Activated T-cell treated with anti-CD3 and anti-CD28 coated beads, Interleukin-2, amount 50 U/mL, for 48 hours (primary cell): ENCODE measurements at regions not wholly inside any gene's neighbourhood (a gene's known extent, or its start where the extent isn't known, plus 50 kb on each side); places are given as distances from the start of the nearest gene placed in this dataset.

Experiments used
- DNase-seq, 2 experiments: peaks; one replicate each; pipeline ENCODE4 v3.0.0-alpha.2; 2020

- no peak for DNase-seq
These were observed 514.9 kb upstream of the GOT2 start for GRCh38 chr16:59249011-59249410.

- no peak for DNase-seq
These were observed 508.4 kb upstream of the GOT2 start for GRCh38 chr16:59242556-59242955.

GRCh38 chr16:59238246-59238645 lies 504.1 kb upstream of the GOT2 start:
- DNase-seq, result no peak

- DNase-seq, result no peak
These were observed 502.8 kb upstream of the GOT2 start for GRCh38 chr16:59236804-59237458.

- no peak for DNase-seq
These were observed 490.3 kb upstream of the GOT2 start for GRCh38 chr16:59224401-59224800.

- DNase-seq, result no peak
These were observed 485.9 kb upstream of the GOT2 start for GRCh38 chr16:59220011-59220410.

GRCh38 chr16:59216291-59216690 lies 482.2 kb upstream of the GOT2 start:
- no peak for DNase-seq

GRCh38 chr16:59214455-59214854 lies 480.3 kb upstream of the GOT2 start:
- DNase-seq, result no peak

GRCh38 chr16:59213952-59214351 lies 479.8 kb upstream of the GOT2 start:
- no peak for DNase-seq

- no peak for DNase-seq
These were observed 478.4 kb upstream of the GOT2 start for GRCh38 chr16:59212492-59213024.

- no peak for DNase-seq
These were observed 476.9 kb upstream of the GOT2 start for GRCh38 chr16:59210955-59211541.

GRCh38 chr16:59205403-59205802 lies 471.3 kb upstream of the GOT2 start:
- DNase-seq, result no peak

GRCh38 chr16:59204589-59204988 lies 470.5 kb upstream of the GOT2 start:
- DNase-seq, result no peak

- no peak for DNase-seq
These were observed 468.2 kb upstream of the GOT2 start for GRCh38 chr16:59202233-59202862.

- DNase-seq, result no peak
These were observed 467.7 kb upstream of the GOT2 start for GRCh38 chr16:59201821-59202220.

GRCh38 chr16:59201160-59201559 lies 467.0 kb upstream of the GOT2 start:
- DNase-seq, result no peak

- DNase-seq, result no peak
These were observed 464.4 kb upstream of the GOT2 start for GRCh38 chr16:59198487-59198886.

GRCh38 chr16:59195242-59195641 lies 461.1 kb upstream of the GOT2 start:
- no peak for DNase-seq

- DNase-seq, result no peak
These were observed 459.5 kb upstream of the GOT2 start for GRCh38 chr16:59193637-59194036.

- DNase-seq, result peak; percentile 30 to 35
These were observed 458.6 kb upstream of the GOT2 start for GRCh38 chr16:59192551-59193199.

GRCh38 chr16:59190731-59191130 lies 456.6 kb upstream of the GOT2 start:
- DNase-seq, result no peak

GRCh38 chr16:59188029-59188428 lies 453.9 kb upstream of the GOT2 start:
- no peak for DNase-seq

GRCh38 chr16:59181821-59182420 lies 447.8 kb upstream of the GOT2 start:
- no peak for DNase-seq
